ENCODE measurements at regions not wholly inside any gene's neighbourhood (a gene's known extent, or its start where the extent isn't known, plus 50 kb on each side); places are given as distances from the start of the nearest gene placed in this dataset.

- H3K27ac ChIP-seq (ENCODE audit: low read depth, low read length, poor library complexity, severe bottlenecking) = no peak overlapping the region
- H3K36me3 ChIP-seq (ENCODE audit: insufficient read depth, low read length) = no peaks in the 10 kb centered on the region
- no peaks in the 10 kb centered on the region for H3K9me2 ChIP-seq (ENCODE audit: low read depth, low read length)
- H3K79me2 ChIP-seq (ENCODE audit: insufficient read depth, low read length) = no peaks in the 10 kb centered on the region
- H3K27me3 ChIP-seq (ENCODE audit: insufficient read depth, low read length) = no peaks in the 10 kb centered on the region; the same call in 1 of the 2 replicates
- peak overlapping the region; percentile 41 for H3K4me3 ChIP-seq (ENCODE audit: low read depth, low read length, poor library complexity, severe bottlenecking)
- no peak overlapping the region for H2AFZ ChIP-seq (ENCODE audit: low read length)
- H3K9me3 ChIP-seq (ENCODE audit: low read length) = no peaks in the 10 kb centered on the region
- H4K20me1 ChIP-seq (ENCODE audit: insufficient read depth, low read length) = no peaks in the 10 kb centered on the region
- TF ChIP-seq CTCF (IDR thresholded peaks at IDR 0.05; ENCODE audit: low read length) (no peak), EZH2 (IDR thresholded peaks at IDR 0.05; ENCODE audit: borderline replicate concordance, low read length) (no peak)
- H3K9ac ChIP-seq (ENCODE audit: low read length) = no peak overlapping the region
- H3K4me1 ChIP-seq (ENCODE audit: insufficient read depth, low read length, severe bottlenecking) = no peaks in the 10 kb centered on the region
- H3F3A ChIP-seq (ENCODE audit: insufficient read depth, low read length) = no peaks in the 10 kb centered on the region
- H3K4me2 ChIP-seq (ENCODE audit: low read length) = no peak overlapping the region; the same call in 1 of the 2 replicates
Measured at GRCh38 chr20:1803932-1804501, 91.2 kb upstream of the SIRPA start.

- Histone ChIP-seq H3K9me3 (ENCODE audit: low read length) (no peaks in the 10 kb centered on the region), H2AFZ (ENCODE audit: low read length) (no peak overlapping the region), H3K79me2 (ENCODE audit: insufficient read depth, low read length) (no peaks in the 10 kb centered on the region), H3K9ac (ENCODE audit: low read length) (no peak overlapping the region), H3K27me3 (ENCODE audit: insufficient read depth, low read length) (no peaks in the 10 kb centered on the region; the same call in 1 of the 2 replicates), H3K4me1 (ENCODE audit: insufficient read depth, low read length, severe bottlenecking) (no peaks in the 10 kb centered on the region), H3K4me2 (ENCODE audit: low read length) (peak overlapping the region; percentile 17; the same call in 1 of the 2 replicates), H4K20me1 (ENCODE audit: insufficient read depth, low read length) (no peaks in the 10 kb centered on the region), H3F3A (ENCODE audit: insufficient read depth, low read length) (no peaks in the 10 kb centered on the region), H3K9me2 (ENCODE audit: low read depth, low read length) (no peaks in the 10 kb centered on the region), H3K36me3 (ENCODE audit: insufficient read depth, low read length) (no peaks in the 10 kb centered on the region), H3K4me3 (ENCODE audit: low read depth, low read length, poor library complexity, severe bottlenecking) (peak overlapping the region; percentile 41), H3K27ac (ENCODE audit: low read depth, low read length, poor library complexity, severe bottlenecking) (no peak overlapping the region)
- TF ChIP-seq EZH2 (IDR thresholded peaks at IDR 0.05; ENCODE audit: borderline replicate concordance, low read length) = no peak
- TF ChIP-seq CTCF (IDR thresholded peaks at IDR 0.05; ENCODE audit: low read length) = no peak
Measured at GRCh38 chr20:1803061-1803931, 91.9 kb upstream of the SIRPA start.

- Histone ChIP-seq H3F3A (ENCODE audit: insufficient read depth, low read length) (no peaks in the 10 kb centered on the region), H3K9ac (ENCODE audit: low read length) (no peak overlapping the region), H3K79me2 (ENCODE audit: insufficient read depth, low read length) (no peaks in the 10 kb centered on the region), H2AFZ (ENCODE audit: low read length) (no peak overlapping the region), H3K36me3 (ENCODE audit: insufficient read depth, low read length) (no peaks in the 10 kb centered on the region), H3K4me2 (ENCODE audit: low read length) (peak overlapping the region; percentile 17; the same call in 1 of the 2 replicates), H3K9me2 (ENCODE audit: low read depth, low read length) (no peaks in the 10 kb centered on the region), H3K27ac (ENCODE audit: low read depth, low read length, poor library complexity, severe bottlenecking) (no peak overlapping the region), H3K9me3 (ENCODE audit: low read length) (no peaks in the 10 kb centered on the region), H3K27me3 (ENCODE audit: insufficient read depth, low read length) (no peaks in the 10 kb centered on the region; the same call in 1 of the 2 replicates), H4K20me1 (ENCODE audit: insufficient read depth, low read length) (no peaks in the 10 kb centered on the region), H3K4me3 (ENCODE audit: low read depth, low read length, poor library complexity, severe bottlenecking) (no peak overlapping the region), H3K4me1 (ENCODE audit: insufficient read depth, low read length, severe bottlenecking) (no peaks in the 10 kb centered on the region)
- TF ChIP-seq CTCF (IDR thresholded peaks at IDR 0.05; ENCODE audit: low read length) (peak; percentile 38; the same call in 1 of the 2 replicates), EZH2 (IDR thresholded peaks at IDR 0.05; ENCODE audit: borderline replicate concordance, low read length) (no peak)
Measured at GRCh38 chr20:1802385-1803060, 92.7 kb upstream of the SIRPA start.

All from OCI-LY1 (cell line).